Heart left ventricle (tissue), 16 donors: ENCODE measurements at regions not wholly inside any gene's neighbourhood (a gene's known extent, or its start where the extent isn't known, plus 50 kb on each side); places are given as distances from the start of the nearest gene placed in this dataset.

Experiments used
- ATAC-seq, 4 donors: fragments of 200-7000 bp; cut with Tn5 transposase; one replicate each; pipeline ENCODE4 v1.9.1; 2020 to 2022; ENCODE audit warnings: moderate library complexity in 4 of 4, mild to moderate bottlenecking in 3 of 4, moderate number of reproducible peaks in 1 of 4
- DNase-seq, 5 donors: peaks; one replicate each; pipeline ENCODE4 v3.0.0-alpha.2; 2020
- H3K27ac ChIP-seq, 12 donors: fragments of 200-600 bp; sonication (generic) in 4 of 12; one replicate each; pipeline versions ENCODE4 v1.5.0 to v1.8.0; 2016 to 2022; ENCODE audit warnings: mild to moderate bottlenecking in 2 of 12
- H3K27me3 ChIP-seq, 9 donors: fragments of 200-600 bp; sonication (generic) in 2 of 9; one replicate each; pipeline versions ENCODE4 v1.5.1 to v1.8.0; 2016 to 2022; ENCODE audit warnings: mild to moderate bottlenecking in 3 of 9
- H3K36me3 ChIP-seq, 9 donors: fragments of 200-600 bp; sonication (generic) in 2 of 9; one replicate each; pipeline versions ENCODE4 v1.5.0 to v1.8.0; 2018 to 2022; ENCODE audit warnings: mild to moderate bottlenecking in 2 of 9
- H3K4me1 ChIP-seq, 12 donors: fragments of 200-600 bp; sonication (generic) in 4 of 12; one replicate each; pipeline versions ENCODE4 v1.5.0 to v1.8.0; 2016 to 2022; ENCODE audit warnings: mild to moderate bottlenecking in 3 of 12
- H3K4me3 ChIP-seq, 12 donors: fragments of 200-600 bp; sonication (generic) in 4 of 12; one replicate each; pipeline versions ENCODE4 v1.5.0 to v1.8.0; 2017 to 2022; ENCODE audit warnings: mild to moderate bottlenecking in 9 of 12, moderate library complexity in 4 of 12
- H3K9me3 ChIP-seq, 12 donors: fragments of 200-600 bp; sonication (generic) in 4 of 12; one replicate each; pipeline versions ENCODE4 v1.5.0 to v1.8.0; 2016 to 2022; ENCODE audit warnings: mild to moderate bottlenecking in 1 of 12
- CTCF ChIP-seq, 12 donors: fragments of 200-600 bp; sonication (generic) in 4 of 12; IDR thresholded peaks; one replicate each; pipeline versions ENCODE4 v1.5.0 to v1.8.0; 2018 to 2022; ENCODE audit warnings: antibody characterized with exemption in 12 of 12, mild to moderate bottlenecking in 5 of 12
- POLR2A ChIP-seq, 2 donors: fragments of 450-650 bp; IDR thresholded peaks; one replicate each; pipeline ENCODE4 v1.6.1; 2017; ENCODE audit warnings: antibody characterized with exemption in 2 of 2, mild to moderate bottlenecking in 2 of 2, moderate library complexity in 2 of 2
- WGBS, 4 donors: extraction: QIAGEN DNeasy Blood & Tissue Kit in 2 of 4; methylation state at CpG; one replicate each; pipeline versions ENCODE4 v1.1.5 to v1.1.7; 2013 to 2018; 5-methylcytosine and 5-hydroxymethylcytosine counted together
- intact Hi-C, 10 donors: fragments of 100-400 bp; cut with DNase I; formaldehyde crosslinking; loops; one replicate each; pipeline versions ENCODE4 v1.11.1 to v1.14.2; 2022
- donor health status: ischemic (EF 13 %, LVEDD 7.1; RV severe dilation, severe dysfunction).
- donor health status: healthy with polysubstance abuse.
- donor health status: DM: no; HTN: yes; CAD: no.
- donor health status: DM: no; HTN: no; CAD: no.
- donor health status: ischemic (EF 25% LVEDD 6.9; RV normal size, moderate dysfunction).
- donor health status: ischemic (EF 25% LVEDD 5.7; RV mildly dilated, moderate dysfunction).
- donor health status: healthy.
- donor health status: DM: yes; HTN: yes; CAD: no.
- donor health status: ischemic (EF 35%, LVEDD 5.7; RV mildly dilated, moderate dysfunction).
- donor health status: nonischemic (EF 11% LVEDD 7.7; RV severe dilation, severe dysfunction).
- donor health status: DM: yes; HTN: yes; CAD: no.
- donor health status: PGD.
- donor health status: ischemic (EF 29% LVEDD 5.4; RV normal size, mild dysfunction).
- donor health status: nonischemic (EF 23%, LVEDD 6.1; RV moderate dilation, normal function).

GRCh38 chr15:25946241-25946805, 83.2 kb upstream of the ATP10A start:
- H3K27me3 ChIP-seq, result peaks cover 0 to 6% (median 0%) of the 10 kb centered on the region in 9 donors
- 71 to 78% (median 74%) methylated on average over 21 of the region's 21 CpGs for WGBS, 4 donors
- H3K4me3 ChIP-seq, result no peak overlapping the region
- no peak for ATAC-seq
- DNase-seq, result no peak
- no peaks in the 10 kb centered on the region for H3K9me3 ChIP-seq
- H3K36me3 ChIP-seq, result no peaks in the 10 kb centered on the region
- no peaks in the 10 kb centered on the region for H3K4me1 ChIP-seq
- TF ChIP-seq CTCF (IDR thresholded peaks at IDR 0.05) (no peak), POLR2A (IDR thresholded peaks at IDR 0.05) (no peak)
- intact Hi-C loops, result loop anchor here in 4 of 10 donors (5.0 to 10.0 kb wide), 2 partner anchors 918 to 921 kb away; partner anchors contain the start of gene GABRA5 (in 4 of the 4)
- H3K27ac ChIP-seq, result no peak overlapping the region

- WGBS, 4 donors, result 73 to 75% (median 75%) methylated on average over 12 to 17 of the region's 17 CpGs
- H3K27ac ChIP-seq, result no peak overlapping the region
- no peak for ATAC-seq
- no peak for DNase-seq
- no peak overlapping the region for H3K4me3 ChIP-seq
- H3K27me3 ChIP-seq, result peaks cover 0 to 6% (median 0%) of the 10 kb centered on the region in 9 donors
- intact Hi-C loops, result loop anchor here in 4 of 10 donors (5.0 to 10.0 kb wide), 2 partner anchors 437 to 920 kb away; partner anchors contain the start of gene GABRA5 (in 3 of the 4)
- no peak for TF ChIP-seq POLR2A (IDR thresholded peaks at IDR 0.05)
- no peak for TF ChIP-seq CTCF (IDR thresholded peaks at IDR 0.05)
- no peaks in the 10 kb centered on the region for H3K36me3 ChIP-seq
- no peaks in the 10 kb centered on the region for H3K9me3 ChIP-seq
- H3K4me1 ChIP-seq, result no peaks in the 10 kb centered on the region
Measured at GRCh38 chr15:25944386-25944785, 81.3 kb upstream of the ATP10A start.

DNA sequence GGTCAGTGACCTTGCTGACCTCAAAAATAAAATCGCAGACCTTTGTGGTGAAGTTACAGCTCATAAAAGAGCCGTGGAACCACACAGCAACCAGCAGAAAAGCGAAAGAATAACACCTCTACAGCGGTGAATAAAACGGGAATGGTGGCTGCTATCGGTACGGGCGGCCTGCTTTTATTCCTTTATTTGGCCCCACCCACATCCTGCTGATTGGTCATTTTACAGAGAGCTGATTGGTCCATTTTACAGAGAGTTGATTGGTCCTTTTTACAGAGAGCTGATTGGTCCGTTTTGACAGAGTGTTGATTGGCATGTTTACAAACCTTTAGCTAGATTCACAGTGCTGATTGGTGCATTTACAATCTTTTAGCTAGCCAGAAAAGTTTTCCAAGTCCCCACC, 80.7 kb upstream of the ATP10A start:
- Histone ChIP-seq H3K27me3 (peaks cover 0 to 6% (median 0%) of the 10 kb centered on the region in 9 donors), H3K4me3 (no peak overlapping the region), H3K9me3 (no peaks in the 10 kb centered on the region), H3K4me1 (no peaks in the 10 kb centered on the region), H3K27ac (no peak overlapping the region), H3K36me3 (no peaks in the 10 kb centered on the region)
- no peak for ATAC-seq
- DNase-seq, result no peak
- no peak for TF ChIP-seq CTCF (IDR thresholded peaks at IDR 0.05)
- no peak for TF ChIP-seq POLR2A (IDR thresholded peaks at IDR 0.05)
- intact Hi-C loops, result loop anchor here in 4 of 10 donors (5.0 to 10.0 kb wide), 2 partner anchors 437 to 921 kb away; partner anchors contain the start of gene GABRA5 (in 3 of the 4)
- 81 to 88% (median 86%) methylated on average over 9 of the region's 9 CpGs for WGBS, 4 donors

- ATAC-seq (no peak), DNase-seq (no peak)
- no peaks in the 10 kb centered on the region for H3K36me3 ChIP-seq
- no peak overlapping the region for H3K4me3 ChIP-seq
- H3K9me3 ChIP-seq, result no peaks in the 10 kb centered on the region
- intact Hi-C loops, result loop anchor here in 4 of 10 donors (10.0 kb wide), 4 partner anchors 224 to 926 kb away; partner anchors contain the start of gene GABRA5 (in 1 of the 4)
- no peak for TF ChIP-seq CTCF (IDR thresholded peaks at IDR 0.05)
- TF ChIP-seq POLR2A (IDR thresholded peaks at IDR 0.05), result no peak
- no peak overlapping the region for H3K27ac ChIP-seq
- WGBS, 4 donors, result 71 to 77% (median 74%) methylated on average over 3 to 4 of the region's 4 CpGs
- no peaks in the 10 kb centered on the region for H3K27me3 ChIP-seq
- H3K4me1 ChIP-seq, result peaks cover 0 to 2% (median 0%) of the 10 kb centered on the region in 12 donors
Measured at GRCh38 chr15:25939122-25939521, 76.0 kb upstream of the ATP10A start.
